Body of pancreas (tissue), 4 donors: ENCODE measurements at regions not wholly inside any gene's neighbourhood (a gene's known extent, or its start where the extent isn't known, plus 50 kb on each side); places are given as distances from the start of the nearest gene placed in this dataset.

Source experiments
- POLR2A ChIP-seq, 3 donors: fragments of 450-650 bp; IDR thresholded peaks; one replicate each; pipeline ENCODE4 v1.6.1; 2016; ENCODE audit warnings: antibody characterized with exemption in 3 of 3, mild to moderate bottlenecking in 2 of 3
- TF ChIP-seq, protein P1 (sequence below), 7 experiments: fragments of 450-650 bp in 4 of 7; fragments of 200-600 bp in 3 of 7; sonication (generic) in 3 of 7; IDR thresholded peaks; one replicate each; pipeline ENCODE4 v1.5.1; 2016 to 2019; ENCODE audit warnings: antibody characterized with exemption in 7 of 7

- TF ChIP-seq POLR2A (IDR thresholded peaks at IDR 0.05), result no peak
- TF ChIP-seq, protein P1, sequence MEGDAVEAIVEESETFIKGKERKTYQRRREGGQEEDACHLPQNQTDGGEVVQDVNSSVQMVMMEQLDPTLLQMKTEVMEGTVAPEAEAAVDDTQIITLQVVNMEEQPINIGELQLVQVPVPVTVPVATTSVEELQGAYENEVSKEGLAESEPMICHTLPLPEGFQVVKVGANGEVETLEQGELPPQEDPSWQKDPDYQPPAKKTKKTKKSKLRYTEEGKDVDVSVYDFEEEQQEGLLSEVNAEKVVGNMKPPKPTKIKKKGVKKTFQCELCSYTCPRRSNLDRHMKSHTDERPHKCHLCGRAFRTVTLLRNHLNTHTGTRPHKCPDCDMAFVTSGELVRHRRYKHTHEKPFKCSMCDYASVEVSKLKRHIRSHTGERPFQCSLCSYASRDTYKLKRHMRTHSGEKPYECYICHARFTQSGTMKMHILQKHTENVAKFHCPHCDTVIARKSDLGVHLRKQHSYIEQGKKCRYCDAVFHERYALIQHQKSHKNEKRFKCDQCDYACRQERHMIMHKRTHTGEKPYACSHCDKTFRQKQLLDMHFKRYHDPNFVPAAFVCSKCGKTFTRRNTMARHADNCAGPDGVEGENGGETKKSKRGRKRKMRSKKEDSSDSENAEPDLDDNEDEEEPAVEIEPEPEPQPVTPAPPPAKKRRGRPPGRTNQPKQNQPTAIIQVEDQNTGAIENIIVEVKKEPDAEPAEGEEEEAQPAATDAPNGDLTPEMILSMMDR (IDR thresholded peaks at IDR 0.05), result no peak
Measured at GRCh38 chr7:118609207-118609606, 384.7 kb downstream of the ANKRD7 start.
